Muscle of leg (tissue), 3 donors: ENCODE measurements at regions not wholly inside any gene's neighbourhood (a gene's known extent, or its start where the extent isn't known, plus 50 kb on each side); places are given as distances from the start of the nearest gene placed in this dataset.

Experiments
- DNase-seq: peaks from one replicate; pipeline ENCODE4 v3.0.0; 2013
- H3K27ac ChIP-seq: one replicate; pipeline ENCODE4 v1.5.1; 2013; ENCODE audit warnings: mild to moderate bottlenecking, low read length, control low read depth
- H3K27me3 ChIP-seq: one replicate; pipeline ENCODE4 v1.6.1; 2013; ENCODE audit warnings: low read length; ENCODE audit not compliant: control insufficient read depth, insufficient read depth
- H3K36me3 ChIP-seq: one replicate; pipeline ENCODE4 v1.6.1; 2013; ENCODE audit warnings: low read length; ENCODE audit not compliant: control insufficient read depth, insufficient read depth
- H3K4me1 ChIP-seq: one replicate; pipeline ENCODE4 v1.6.1; 2013; ENCODE audit warnings: low read length; ENCODE audit not compliant: control insufficient read depth, insufficient read depth
- H3K4me3 ChIP-seq: one replicate; pipeline ENCODE4 v1.5.1; 2013; ENCODE audit warnings: low read length, control low read depth
- H3K9me3 ChIP-seq: replicated peaks from 2 replicates; pipeline ENCODE4 v1.6.1; 2013; ENCODE audit warnings: low read depth, low read length; ENCODE audit not compliant: control insufficient read depth
- WGBS: methylation state at CpG from one replicate; pipeline ENCODE4 v1.1.5; 2013; ENCODE audit warnings: missing lambda C conversion rate; ENCODE audit not compliant: insufficient coverage; 5-methylcytosine and 5-hydroxymethylcytosine counted together

DNA sequence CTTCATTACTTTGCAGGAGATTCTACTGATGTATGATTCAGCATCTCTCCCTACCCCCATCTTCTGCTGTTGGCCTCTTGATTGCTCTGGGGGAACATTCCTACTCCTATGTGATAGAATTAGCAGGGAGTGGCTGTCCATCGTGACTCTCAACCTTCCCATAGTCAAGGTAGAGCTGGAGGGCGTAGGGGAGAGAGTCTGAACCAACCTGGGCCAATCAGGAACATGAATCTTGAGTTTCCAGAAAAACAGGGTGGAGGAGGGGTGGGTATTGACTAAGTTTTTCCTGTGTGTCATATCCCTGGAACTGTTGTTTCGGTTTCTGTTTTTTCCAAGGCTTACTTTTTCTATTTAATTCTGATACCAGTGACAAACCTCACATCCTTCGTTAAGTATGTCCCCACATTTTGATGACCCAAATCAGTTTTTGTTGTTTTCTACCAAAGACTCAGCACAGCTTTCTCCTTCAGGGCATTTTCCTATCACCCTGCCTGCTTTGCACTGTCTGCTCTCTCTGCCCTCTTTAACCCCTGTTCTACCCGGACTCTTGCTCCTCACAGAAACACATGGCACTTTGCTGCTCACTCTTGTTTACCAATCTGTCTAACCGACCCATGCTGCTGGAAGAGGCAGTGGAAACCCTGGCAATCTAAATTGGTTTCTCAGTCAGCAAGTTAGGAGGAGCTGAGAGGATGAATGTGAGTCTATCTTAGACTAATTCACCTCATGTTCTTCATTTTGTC lies 1428.3 kb downstream of the AACS start:
- peaks cover 5% of the 10 kb centered on the region for H3K9me3 ChIP-seq
- H3K4me1 ChIP-seq, result no peaks in the 10 kb centered on the region
- no peak for DNase-seq
- H3K27ac ChIP-seq, result no peak overlapping the region
- H3K4me3 ChIP-seq, result no peak overlapping the region
- no peaks in the 10 kb centered on the region for H3K36me3 ChIP-seq
- H3K27me3 ChIP-seq, result no peaks in the 10 kb centered on the region
- 87% methylated on average over 3 of the region's 6 CpGs for WGBS

DNA sequence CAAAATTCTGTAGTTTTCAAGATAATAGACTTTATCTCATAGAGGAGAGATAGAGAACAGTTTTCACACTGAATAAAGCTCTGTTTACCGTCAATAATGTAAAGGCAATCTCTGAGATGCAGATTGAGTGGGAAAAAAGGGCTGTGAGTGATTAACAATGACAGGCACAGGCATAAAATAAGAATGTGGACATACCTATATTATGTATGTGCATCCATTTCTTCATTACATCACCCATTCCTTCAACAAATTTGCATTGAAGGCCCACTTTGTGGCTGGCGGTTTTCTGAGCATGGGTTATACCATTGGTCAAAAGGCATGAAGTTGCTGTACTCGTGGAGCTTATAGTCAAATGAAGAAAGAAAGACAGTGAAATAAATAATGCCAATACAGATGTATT lies 1431.0 kb downstream of the AACS start:
- Histone ChIP-seq H3K4me1 (no peaks in the 10 kb centered on the region), H3K36me3 (no peaks in the 10 kb centered on the region), H3K27me3 (no peaks in the 10 kb centered on the region), H3K4me3 (no peak overlapping the region), H3K9me3 (no peaks in the 10 kb centered on the region), H3K27ac (no peak overlapping the region)
- WGBS, result 68% methylated on average over 2 of the region's 3 CpGs
- DNase-seq, result no peak

DNA sequence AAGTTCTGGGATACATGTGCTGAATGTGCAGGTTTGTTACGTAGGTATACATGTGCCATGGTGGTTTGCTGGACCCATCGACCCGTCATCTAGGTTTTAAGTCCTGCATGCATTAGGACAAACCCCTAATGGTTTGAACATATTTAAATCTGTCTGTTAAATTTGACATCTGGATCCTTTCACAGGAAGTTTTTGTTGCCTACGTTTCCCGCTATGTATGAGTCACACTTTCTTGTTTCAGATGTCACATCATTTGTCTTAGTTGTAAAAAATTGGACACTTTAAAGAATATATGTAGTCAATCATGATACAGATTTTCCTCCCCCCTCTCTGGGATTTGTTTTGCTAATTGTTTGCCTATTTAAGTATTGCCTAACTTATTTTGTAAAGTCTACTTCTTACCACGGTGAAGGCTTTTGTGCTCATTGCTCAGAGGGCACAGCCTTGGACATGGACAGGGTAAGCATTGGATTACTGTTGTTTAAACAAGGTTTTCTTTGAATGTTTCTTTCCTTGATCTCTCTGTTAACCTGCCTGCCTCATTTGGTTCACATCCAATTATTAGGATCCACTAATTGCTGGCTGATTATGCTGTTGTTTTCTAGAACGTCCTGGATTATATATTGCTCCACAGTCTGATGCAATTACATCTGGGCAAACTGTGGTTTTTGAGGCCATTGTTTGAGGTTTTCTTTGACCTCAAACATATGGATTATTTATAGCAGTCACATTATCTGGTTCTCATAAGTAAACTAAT lies 1441.4 kb downstream of the AACS start:
- 59% methylated on average over 3 of the region's 7 CpGs for WGBS
- DNase-seq, result no peak
- Histone ChIP-seq H3K9me3 (no peaks in the 10 kb centered on the region), H3K27ac (no peak overlapping the region), H3K27me3 (no peaks in the 10 kb centered on the region), H3K4me3 (no peak overlapping the region), H3K4me1 (no peaks in the 10 kb centered on the region), H3K36me3 (no peaks in the 10 kb centered on the region)

DNA sequence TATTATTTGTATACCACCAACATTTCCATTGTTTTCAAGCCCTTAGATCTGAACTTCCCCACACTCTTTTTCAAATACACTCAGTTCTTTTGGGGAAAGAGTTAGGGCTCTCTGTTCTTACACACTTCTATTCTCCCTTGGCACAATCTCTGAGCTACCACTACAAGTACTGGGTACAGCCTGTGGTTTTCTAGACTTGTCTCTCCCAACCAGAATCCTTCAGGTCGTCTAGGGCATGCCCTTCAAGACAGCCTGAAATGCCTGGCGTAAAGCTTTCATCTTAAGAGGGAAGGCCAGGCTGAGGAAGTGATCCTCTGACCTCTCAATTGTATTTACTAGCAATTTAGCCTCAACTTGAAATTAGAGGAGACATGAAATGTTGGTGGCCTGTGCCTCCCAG lies 1442.0 kb downstream of the AACS start:
- 50% methylated on average over 2 of the region's 2 CpGs for WGBS
- no peak overlapping the region for H3K27ac ChIP-seq
- H3K36me3 ChIP-seq, result no peaks in the 10 kb centered on the region
- H3K9me3 ChIP-seq, result no peaks in the 10 kb centered on the region
- H3K4me3 ChIP-seq, result no peak overlapping the region
- DNase-seq, result no peak
- no peaks in the 10 kb centered on the region for H3K4me1 ChIP-seq
- no peaks in the 10 kb centered on the region for H3K27me3 ChIP-seq

DNA sequence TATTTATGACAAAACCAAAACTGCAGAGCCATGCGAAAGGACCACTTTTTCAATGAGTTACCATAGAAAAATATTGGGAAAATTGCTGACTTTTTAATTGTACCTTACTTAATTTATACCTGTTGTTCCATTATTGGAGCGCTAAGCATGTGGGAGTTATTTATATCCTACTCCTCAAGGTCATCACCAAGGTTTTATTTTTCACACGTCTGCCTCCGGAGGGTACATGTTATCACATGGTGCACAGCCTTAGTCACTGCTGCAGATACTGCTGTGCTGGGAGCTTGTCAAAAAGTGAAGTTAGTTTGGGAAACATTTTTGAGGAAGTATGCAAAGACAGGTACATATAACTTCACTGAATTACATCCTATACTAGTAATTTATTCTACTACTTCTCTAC lies 1444.3 kb downstream of the AACS start:
- H3K9me3 ChIP-seq, result no peaks in the 10 kb centered on the region
- no peaks in the 10 kb centered on the region for H3K36me3 ChIP-seq
- H3K27me3 ChIP-seq, result no peaks in the 10 kb centered on the region
- WGBS, result no CpG with 5 or more reads among the region's 4 CpGs
- no peak for DNase-seq
- no peak overlapping the region for H3K4me3 ChIP-seq
- no peak overlapping the region for H3K27ac ChIP-seq
- no peaks in the 10 kb centered on the region for H3K4me1 ChIP-seq

DNA sequence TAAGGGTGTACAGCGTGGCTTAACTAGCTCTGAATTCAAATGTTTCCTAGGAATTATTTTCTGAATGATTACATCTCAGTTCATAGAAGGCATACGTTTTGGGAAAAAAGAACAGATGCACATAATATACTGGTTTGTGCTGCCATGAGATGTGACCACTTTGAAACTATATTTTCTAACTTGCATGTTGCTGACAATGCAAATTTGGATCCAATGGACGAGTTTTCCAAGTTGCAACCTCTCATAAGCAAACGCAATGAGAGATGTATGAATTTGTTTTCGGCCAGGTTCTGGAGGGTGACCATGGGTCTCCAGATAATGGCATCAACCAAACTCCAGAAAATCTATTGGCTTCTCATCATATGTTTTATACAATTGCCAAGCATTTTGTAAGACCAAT lies 1445.4 kb downstream of the AACS start:
- WGBS, result 80% methylated on average over 1 of the region's 5 CpGs
- Histone ChIP-seq H3K4me3 (no peak overlapping the region), H3K27me3 (no peaks in the 10 kb centered on the region), H3K9me3 (no peaks in the 10 kb centered on the region), H3K36me3 (no peaks in the 10 kb centered on the region), H3K27ac (no peak overlapping the region), H3K4me1 (no peaks in the 10 kb centered on the region)
- DNase-seq, result no peak

DNA sequence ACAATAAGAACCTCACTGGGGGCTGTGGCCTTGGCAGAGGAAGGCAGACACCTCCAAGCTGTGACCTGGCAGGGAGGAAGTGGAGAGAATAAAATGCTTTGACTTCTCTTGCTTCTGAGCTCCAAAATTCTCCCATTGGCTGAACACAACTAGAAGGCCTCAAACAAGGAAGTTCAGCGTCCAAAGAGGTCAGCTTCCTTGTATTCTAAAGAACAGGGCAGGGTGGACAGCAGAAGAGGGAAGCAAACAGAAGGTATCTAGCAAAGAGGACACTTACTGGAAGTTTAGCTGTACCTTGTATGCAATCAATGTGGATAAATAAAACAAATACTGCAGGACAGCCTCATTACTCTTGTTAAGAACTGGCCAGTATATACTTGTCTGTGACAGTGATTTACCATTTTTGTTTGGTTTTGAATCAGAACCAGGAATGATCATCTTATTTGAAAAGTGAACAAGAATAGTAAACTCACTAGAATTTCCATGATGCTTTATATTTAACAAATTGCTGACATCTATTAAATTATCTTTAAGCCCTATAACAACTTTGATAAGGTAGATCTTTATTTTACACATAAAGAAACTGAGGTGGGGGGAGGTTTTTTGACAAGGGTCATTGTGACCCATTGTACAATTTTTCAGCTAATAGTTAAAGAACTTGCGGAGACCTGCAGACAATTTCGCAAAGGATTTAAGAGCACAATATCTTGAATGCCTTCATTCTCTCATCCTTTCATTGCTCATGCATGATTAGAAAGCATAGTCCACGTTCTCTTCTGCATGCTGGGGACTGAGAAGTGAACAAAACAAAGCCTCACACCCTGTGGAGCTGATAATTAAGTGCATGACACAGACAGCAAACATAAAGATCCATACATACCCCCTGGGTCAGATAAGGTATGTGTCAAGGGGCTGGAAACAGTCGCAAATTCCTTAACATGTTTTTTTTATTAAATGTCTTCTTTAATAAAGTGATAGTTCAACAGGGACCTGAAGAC lies 1448.0 kb downstream of the AACS start:
- no peak for DNase-seq
- H3K27ac ChIP-seq, result no peak overlapping the region
- no peaks in the 10 kb centered on the region for H3K27me3 ChIP-seq
- no CpG with 5 or more reads among the region's 5 CpGs for WGBS
- no peaks in the 10 kb centered on the region for H3K36me3 ChIP-seq
- no peaks in the 10 kb centered on the region for H3K9me3 ChIP-seq
- no peaks in the 10 kb centered on the region for H3K4me1 ChIP-seq
- H3K4me3 ChIP-seq, result no peak overlapping the region

DNA sequence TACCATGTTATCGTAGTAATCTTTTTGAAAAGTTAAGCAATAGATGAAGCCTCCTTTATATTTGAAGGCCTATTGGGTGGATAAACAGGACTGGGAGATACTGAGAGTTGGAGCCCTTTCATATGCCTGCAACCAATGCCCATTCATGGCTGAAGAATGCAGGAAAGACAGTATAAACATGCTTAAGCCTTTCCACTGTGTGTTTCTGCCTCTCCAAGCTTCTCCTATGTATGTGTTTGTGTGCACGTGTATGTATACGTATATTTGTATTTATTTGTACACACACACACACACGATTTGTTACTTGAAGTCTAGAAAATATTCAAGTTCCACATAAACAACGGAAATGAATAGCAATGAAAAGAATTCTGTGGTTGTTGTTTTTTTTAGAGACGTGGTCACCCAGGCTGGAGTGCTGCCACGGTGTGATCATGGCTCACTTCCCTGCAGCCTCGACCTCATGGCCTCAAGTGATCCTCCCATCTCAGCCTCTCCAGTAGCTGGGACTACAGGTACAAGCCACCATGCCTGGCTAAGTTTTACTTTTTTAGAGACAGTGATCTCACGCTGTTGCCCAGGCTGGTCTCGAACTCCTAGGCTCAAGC lies 1453.5 kb downstream of the AACS start:
- H3K27me3 ChIP-seq, result no peaks in the 10 kb centered on the region
- H3K4me3 ChIP-seq, result no peak overlapping the region
- no peaks in the 10 kb centered on the region for H3K9me3 ChIP-seq
- no peak for DNase-seq
- H3K36me3 ChIP-seq, result no peaks in the 10 kb centered on the region
- no peaks in the 10 kb centered on the region for H3K4me1 ChIP-seq
- 75% methylated on average over 5 of the region's 10 CpGs for WGBS
- no peak overlapping the region for H3K27ac ChIP-seq

DNA sequence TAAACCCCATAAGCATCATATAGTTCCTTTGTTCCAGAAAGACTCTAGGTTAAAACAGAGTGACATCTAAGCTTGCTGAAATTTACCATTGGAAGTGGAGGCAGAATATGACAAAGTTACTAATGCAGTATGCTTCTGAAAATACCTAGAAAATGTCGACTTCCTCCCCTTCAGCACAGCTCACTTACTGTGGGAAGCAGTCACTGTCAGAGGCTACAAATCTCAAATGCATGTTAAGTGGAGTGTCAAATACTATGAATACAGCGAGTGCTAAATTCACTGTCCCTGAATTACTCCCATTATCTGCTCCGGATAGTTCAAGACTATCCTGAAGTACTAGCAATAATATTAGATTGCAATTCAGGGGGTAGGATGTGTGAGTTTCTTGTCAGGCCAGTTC lies 1454.6 kb downstream of the AACS start:
- H3K9me3 ChIP-seq, result no peaks in the 10 kb centered on the region
- DNase-seq, result no peak
- H3K4me3 ChIP-seq, result no peak overlapping the region
- no peaks in the 10 kb centered on the region for H3K27me3 ChIP-seq
- no peaks in the 10 kb centered on the region for H3K36me3 ChIP-seq
- no CpG with 5 or more reads among the region's 3 CpGs for WGBS
- no peak overlapping the region for H3K27ac ChIP-seq
- H3K4me1 ChIP-seq, result no peaks in the 10 kb centered on the region
